HEK293 (cell line): ENCODE measurements at regions not wholly inside any gene's neighbourhood (a gene's known extent, or its start where the extent isn't known, plus 50 kb on each side); places are given as distances from the start of the nearest gene placed in this dataset.

Experiments used
- ZNF140 ChIP-seq: fragments of 450-650 bp; formaldehyde crosslinking; IDR thresholded peaks from 2 replicates; pipeline ENCODE4 v1.5.1; 2016; ENCODE audit warnings: missing biosample characterization, missing genetic modification characterization
- ZNF18 ChIP-seq: fragments of 450-650 bp; formaldehyde crosslinking; IDR thresholded peaks from 2 replicates; pipeline ENCODE4 v1.5.1; 2016; ENCODE audit warnings: missing biosample characterization, missing genetic modification characterization
- TF ChIP-seq, protein P1 (sequence below): fragments of 450-650 bp; formaldehyde crosslinking; IDR thresholded peaks from 2 replicates; pipeline ENCODE4 v1.5.1; 2016; ENCODE audit warnings: missing biosample characterization, missing genetic modification characterization
- TF ChIP-seq, protein P2 (sequence below): fragments of 450-650 bp; formaldehyde crosslinking; IDR thresholded peaks from 2 replicates; pipeline ENCODE4 v1.5.1; 2016; ENCODE audit warnings: missing biosample characterization, missing genetic modification characterization

DNA sequence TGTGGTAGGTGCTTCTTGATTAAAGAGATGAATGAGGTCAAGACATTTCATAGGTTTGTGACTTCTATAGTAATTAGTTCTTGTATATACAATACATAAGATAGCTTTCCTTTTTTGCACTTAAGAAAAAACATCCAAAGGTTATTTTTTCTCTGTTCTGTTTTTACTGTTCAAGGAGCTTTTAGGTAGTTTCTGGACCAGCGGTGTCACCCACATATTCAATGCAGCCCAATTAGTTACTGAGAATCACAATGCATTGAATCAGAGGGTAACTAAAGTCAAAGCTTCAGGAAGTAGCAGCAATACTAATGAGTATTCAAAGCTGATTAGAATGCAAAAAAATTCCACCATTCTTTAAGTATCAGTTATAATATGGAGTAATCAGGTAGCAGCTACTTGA is 211.6 kb downstream of the SH2D1A start:
- TF ChIP-seq, protein P1, sequence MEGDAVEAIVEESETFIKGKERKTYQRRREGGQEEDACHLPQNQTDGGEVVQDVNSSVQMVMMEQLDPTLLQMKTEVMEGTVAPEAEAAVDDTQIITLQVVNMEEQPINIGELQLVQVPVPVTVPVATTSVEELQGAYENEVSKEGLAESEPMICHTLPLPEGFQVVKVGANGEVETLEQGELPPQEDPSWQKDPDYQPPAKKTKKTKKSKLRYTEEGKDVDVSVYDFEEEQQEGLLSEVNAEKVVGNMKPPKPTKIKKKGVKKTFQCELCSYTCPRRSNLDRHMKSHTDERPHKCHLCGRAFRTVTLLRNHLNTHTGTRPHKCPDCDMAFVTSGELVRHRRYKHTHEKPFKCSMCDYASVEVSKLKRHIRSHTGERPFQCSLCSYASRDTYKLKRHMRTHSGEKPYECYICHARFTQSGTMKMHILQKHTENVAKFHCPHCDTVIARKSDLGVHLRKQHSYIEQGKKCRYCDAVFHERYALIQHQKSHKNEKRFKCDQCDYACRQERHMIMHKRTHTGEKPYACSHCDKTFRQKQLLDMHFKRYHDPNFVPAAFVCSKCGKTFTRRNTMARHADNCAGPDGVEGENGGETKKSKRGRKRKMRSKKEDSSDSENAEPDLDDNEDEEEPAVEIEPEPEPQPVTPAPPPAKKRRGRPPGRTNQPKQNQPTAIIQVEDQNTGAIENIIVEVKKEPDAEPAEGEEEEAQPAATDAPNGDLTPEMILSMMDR (tag by site-specific recombination): no peak
- TF ChIP-seq ZNF18 (tag by site-specific recombination) (no peak), ZNF140 (no peak)
- TF ChIP-seq, protein P2, sequence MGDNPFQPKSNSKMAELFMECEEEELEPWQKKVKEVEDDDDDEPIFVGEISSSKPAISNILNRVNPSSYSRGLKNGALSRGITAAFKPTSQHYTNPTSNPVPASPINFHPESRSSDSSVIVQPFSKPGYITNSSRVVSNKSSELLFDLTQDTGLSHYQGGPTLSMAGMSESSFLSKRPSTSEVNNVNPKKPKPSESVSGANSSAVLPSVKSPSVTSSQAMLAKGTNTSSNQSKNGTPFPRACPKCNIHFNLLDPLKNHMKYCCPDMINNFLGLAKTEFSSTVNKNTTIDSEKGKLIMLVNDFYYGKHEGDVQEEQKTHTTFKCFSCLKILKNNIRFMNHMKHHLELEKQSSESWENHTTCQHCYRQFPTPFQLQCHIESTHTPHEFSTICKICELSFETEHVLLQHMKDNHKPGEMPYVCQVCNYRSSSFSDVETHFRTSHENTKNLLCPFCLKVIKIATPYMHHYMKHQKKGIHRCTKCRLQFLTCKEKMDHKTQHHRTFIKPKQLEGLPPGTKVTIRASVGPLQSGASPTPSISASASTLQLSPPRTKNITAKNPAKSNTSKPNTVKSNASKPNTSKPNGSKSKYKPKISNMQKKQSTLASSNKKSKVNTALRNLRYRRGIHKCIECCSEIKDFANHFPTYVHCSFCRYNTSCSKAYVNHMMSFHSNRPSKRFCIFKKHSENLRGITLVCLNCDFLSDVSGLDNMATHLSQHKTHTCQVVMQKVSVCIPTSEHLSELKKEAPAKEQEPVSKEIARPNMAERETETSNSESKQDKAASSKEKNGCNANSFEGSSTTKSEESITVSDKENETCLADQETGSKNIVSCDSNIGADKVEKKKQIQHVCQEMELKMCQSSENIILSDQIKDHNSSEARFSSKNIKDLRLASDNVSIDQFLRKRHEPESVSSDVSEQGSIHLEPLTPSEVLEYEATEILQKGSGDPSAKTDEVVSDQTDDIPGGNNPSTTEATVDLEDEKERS: no peak
